HEK293T (cell line): ENCODE measurements at regions not wholly inside any gene's neighbourhood (a gene's known extent, or its start where the extent isn't known, plus 50 kb on each side); places are given as distances from the start of the nearest gene placed in this dataset.

Experiments
- ARNT ChIP-seq: fragments of 450-650 bp; IDR thresholded peaks from 2 replicates; pipeline ENCODE4 v1.6.1; 2017; ENCODE audit warnings: mild to moderate bottlenecking
- BHLHE40 ChIP-seq: fragments of 450-650 bp; IDR thresholded peaks from 2 replicates; pipeline ENCODE4 v1.6.1; 2016; ENCODE audit warnings: mild to moderate bottlenecking, moderate library complexity, borderline replicate concordance
- FOXM1 ChIP-seq: fragments of 450-650 bp; IDR thresholded peaks from 2 replicates; pipeline ENCODE4 v1.6.1; 2017; ENCODE audit warnings: mild to moderate bottlenecking, borderline replicate concordance
- TARDBP ChIP-seq: fragments of 450-650 bp; IDR thresholded peaks from 2 replicates; pipeline ENCODE4 v1.6.1; 2016
- ZNF384 ChIP-seq: fragments of 450-650 bp; IDR thresholded peaks from 2 replicates; pipeline ENCODE4 v1.6.1; 2016

DNA sequence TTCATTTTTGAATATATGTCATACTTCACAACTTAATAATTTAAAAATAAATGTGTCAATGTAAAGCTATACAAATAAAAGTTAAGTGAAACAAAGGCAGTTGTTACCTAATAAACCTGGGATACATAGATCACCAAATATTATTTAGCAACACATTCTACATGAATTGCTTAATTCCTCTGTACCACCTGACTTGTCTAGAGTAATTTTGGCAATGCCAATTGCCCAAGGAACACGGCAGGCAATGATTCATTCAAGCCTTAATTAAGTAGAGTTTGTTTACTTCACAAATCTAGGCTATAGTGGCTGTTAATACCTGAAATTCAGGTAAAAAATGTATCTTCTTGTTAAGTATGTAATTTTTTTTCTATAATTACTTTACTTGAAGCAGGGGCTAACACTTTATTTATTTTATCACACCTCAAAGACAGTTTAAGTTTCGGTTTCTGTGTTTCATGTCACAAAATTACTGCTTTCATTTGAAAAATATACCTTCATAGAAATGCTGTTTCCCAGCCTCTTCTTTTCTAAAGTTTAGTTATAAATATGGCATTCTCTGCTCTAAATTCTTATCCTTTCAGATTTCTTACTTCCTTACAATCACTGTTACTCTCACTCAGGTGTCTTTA lies 705.7 kb downstream of the SLITRK5 start:
- TF ChIP-seq BHLHE40 (no peak), TARDBP (no peak), FOXM1 (no peak), ZNF384 (no peak), ARNT (no peak)
